HG02852 (cell line): ENCODE measurements at regions not wholly inside any gene's neighbourhood (a gene's known extent, or its start where the extent isn't known, plus 50 kb on each side); places are given as distances from the start of the nearest gene placed in this dataset.
"Not testable (repeated sequence)": the region's sequence is repeated elsewhere in the genome, so short reads cannot be mapped to it uniquely, and the experiment has no call there.

Experiments
- ATAC-seq: cut with Tn5 transposase; IDR thresholded peaks from one replicate; pipeline ENCODE4 v1.9.1; 2021; ENCODE audit warnings: mild to moderate bottlenecking, moderate library complexity; ENCODE audit not compliant: unreplicated experiment

DNA sequence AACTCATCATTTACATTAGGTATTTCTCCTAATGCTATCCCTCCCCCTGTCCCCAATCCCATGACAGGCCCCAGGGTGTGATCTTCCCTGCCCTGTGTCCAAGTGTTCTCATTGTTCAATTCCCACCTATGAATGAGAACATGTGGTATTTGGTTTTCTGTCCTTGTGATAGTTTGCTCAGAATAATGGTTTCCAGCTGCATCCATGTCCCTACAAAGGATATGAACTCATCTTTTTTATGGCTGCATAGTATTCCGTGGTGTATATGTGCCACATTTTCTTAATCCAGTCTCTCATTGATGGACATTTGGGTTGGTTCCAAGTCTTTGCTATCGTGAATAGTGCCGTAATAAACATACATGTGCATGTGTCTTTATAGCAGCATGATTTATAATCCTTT lies 113.0 kb upstream of the CHD6 start:
- not testable (repeated sequence) for ATAC-seq

DNA sequence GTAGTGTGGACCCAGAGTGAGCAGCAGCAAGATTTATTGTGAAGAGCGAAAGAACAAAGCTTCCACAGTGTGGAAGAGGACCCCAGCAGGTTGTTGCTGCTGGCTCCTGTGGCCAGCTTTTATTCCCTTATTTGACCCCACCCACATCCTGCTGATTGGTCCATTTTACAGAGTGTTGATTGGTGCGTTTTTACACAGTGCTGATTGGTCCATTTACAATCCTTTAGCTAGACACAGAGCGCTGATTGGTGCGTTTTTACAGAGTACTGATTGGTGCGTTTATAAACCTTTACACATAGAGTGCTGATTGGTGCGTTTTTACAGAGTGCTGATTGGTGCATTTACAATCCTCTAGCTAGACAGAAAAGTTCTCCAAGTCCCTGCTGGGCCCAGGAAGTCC lies 109.5 kb upstream of the CHD6 start:
- ATAC-seq: not testable (repeated sequence)

DNA sequence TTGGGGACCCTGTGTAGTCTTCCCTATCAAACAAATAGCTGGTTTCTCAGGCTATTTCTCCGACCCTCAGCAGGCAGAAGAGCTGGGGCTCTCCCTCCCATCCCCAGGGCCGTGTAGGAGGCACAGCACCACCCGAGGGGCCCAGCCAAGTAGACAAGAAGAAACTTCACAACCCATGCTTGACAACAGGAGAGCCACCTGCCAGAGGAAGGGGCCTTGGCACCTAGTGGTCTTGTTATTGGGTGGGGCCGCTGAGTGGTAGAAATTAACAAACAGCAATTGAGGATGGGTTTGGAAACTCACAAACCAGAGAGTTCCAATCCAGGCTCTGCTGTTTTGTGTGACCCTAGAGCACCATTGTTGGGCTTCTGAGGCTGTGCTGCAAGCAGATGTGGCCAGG lies 108.5 kb upstream of the CHD6 start:
- no peak for ATAC-seq

DNA sequence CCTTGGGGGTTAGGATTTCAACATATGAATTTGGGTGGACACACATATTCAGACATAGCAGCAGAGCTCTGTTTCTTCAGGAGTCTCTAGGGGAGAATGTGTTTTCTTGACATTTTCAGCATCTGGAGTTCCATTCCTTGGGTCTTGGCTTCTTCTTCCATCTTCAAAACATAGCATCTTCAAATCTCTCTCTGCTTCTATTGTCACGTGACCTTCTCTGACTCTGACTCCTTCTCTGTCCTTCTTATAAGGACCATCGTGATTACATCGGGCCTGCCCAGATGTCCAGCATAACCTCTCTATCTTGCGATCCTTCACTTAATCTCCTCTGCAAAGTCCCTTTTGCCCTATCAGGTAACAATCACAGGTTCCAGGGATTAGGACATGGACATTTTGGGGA lies 101.0 kb upstream of the CHD6 start:
- ATAC-seq: no peak

DNA sequence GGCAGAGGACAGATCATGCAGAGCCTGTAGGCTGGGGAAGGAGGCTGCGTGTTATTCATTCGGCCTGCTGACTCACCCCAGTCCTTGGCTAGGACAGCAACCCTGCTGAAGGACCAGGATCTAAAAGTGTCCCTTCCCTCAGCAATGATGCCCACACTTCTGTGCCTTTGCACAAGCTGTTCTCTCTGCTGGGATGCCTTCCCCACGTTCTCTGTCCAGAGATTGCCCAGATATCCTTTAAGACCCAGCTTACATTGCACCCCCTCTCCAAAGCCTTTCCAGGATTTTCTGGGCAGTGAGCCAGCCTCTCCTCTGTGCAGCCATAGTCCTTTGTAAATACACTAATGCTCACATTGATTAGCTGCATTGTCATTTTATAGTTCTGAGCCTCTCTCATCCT lies 99.3 kb upstream of the CHD6 start:
- ATAC-seq: no peak

DNA sequence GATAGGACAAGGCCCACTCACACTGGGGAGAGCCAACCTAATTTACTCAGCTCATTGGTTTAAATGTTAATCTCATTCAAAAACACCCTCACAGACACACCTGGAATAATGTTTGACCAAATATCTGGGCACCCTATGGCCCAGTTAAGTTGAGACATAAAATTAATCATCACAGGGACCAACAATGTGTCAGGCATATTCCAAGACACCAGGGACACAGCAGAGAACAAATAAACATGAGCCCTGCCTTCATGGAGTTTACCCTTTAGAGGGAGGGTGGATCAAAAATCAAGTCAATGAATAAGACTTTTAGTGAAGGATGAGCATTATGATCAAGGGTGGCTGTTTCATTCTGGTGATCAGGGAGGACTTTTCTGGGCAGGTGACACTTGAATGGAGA lies 98.7 kb upstream of the CHD6 start:
- no peak for ATAC-seq

DNA sequence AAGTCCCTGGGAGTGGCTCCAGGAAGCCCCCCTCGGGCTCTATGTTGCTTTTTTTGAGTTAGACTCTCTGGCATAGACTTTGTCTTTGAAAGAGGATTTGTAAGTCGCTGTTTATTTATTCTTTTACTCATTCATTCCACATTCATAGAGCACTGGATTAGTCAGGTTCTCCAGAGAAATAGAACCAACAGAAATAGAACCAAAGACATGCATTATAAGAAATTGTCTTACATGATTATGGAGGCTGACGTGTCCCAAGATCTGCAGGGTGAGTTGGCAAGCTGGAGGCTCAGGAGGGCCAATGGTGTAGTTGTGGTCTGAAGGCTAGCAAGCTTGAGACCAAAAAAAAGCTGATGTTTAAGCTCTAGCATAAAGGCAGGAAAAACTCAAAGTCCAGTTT lies 98.3 kb upstream of the CHD6 start:
- ATAC-seq: no peak

DNA sequence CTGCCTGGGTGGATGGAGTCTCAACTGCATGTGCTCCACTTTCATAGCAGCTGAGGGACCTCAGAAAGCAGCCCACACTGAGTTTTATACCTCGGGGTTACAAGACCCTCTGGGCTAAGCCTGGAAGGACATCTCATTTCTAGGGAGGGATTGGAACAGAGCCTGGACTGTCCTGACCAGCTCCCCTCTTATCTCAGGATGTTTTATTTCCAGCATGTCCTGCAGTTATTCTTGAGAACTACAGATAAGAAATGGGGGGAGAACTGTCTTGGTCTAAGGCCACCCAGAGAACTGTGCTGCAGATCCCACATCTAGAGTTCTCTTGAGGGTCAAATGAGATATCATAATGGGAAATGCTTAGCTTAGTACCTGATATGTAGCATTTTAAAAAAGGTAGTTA lies 97.3 kb upstream of the CHD6 start:
- no peak for ATAC-seq

DNA sequence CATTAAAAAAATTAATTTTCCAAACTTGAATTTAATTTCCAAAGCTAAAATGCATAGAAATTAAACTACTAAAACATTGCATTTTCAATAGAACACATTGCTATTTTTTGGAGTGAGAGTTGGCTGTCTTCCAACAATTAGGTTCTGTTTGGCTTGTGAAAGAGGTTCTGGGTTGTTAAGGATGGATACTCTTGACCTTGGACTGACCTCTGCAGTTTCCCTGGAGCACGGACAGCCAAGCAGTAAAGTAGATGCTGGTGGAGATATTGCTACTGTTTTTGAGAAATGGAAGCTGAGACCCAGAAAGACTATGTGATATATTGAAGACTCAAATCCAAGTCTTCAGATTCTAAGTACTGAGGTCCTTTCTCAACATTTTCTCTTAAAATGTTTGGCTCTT lies 95.9 kb upstream of the CHD6 start:
- ATAC-seq: no peak

DNA sequence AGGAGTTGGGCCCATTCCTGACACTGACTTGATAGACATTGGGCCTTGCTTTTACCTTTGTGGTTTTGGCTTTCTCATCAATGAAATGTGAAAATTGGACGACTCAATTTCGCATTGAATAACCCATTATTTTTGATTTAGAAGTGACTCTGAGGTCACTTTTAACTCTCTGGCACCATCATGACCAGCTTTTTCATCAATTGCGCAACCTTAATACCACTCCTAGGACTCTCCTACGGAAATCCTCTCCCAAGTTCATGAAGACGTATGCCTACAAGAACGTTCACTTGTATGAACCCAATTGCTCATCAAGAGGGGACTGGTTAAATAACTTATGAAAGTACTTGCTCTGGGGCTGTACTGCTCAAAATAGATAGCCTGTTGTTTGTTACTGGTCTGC lies 86.7 kb upstream of the CHD6 start:
- ATAC-seq: no peak

DNA sequence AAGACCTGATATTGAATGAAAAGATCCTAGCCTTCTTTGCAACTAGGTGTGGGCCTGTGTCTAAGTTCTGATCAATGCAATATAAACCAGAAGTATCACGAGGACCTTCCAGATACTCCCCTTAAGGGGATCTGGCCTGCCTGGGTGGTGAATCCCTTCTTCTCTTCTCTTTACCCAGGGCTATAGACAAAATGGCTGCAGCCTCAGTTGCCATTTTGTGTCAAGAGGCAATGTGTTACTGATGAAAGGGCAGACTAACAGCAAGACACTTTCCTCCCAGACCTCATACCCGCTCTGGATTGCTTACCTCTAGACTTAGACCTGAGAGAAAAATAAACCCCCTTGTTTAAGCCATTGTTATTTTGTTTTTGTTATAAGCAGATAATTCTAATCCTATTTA lies 84.5 kb upstream of the CHD6 start:
- no peak for ATAC-seq

DNA sequence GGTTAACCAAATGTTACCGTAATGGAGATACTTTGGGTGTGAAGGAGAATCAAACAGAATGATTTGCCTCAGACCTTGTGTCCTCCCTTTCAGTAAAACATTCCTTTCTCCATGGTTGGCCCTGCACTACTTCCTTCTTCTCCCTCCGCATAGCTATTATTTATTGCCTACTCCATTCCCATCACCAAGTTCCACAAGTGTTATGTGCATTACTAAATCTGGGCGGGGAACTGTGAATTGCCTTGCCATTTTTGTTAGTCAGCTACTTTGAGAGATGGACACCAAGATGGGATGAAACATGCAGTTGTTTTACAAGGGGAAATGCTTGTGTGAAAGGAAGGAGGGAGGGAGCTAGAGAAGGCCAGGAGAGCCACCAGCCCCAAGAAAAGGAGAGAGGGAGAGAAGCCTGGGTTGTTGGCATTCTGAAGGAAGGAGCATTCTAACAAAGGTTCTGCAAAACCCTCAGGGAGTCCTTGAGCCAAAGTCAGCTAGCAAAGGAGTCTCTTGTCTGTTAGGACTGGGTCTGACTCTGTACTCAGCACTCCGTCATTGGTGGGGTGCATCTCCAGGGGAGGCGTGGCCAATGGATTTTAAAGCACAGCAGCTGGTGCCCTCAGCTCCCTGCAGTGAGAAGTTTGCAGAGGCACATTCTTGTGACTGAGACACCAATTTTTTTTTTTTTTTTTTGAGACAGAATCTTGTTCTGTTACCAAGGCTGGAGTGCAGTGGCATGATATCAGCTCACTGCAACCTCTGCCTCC lies 83.6 kb upstream of the CHD6 start:
- no peak for ATAC-seq

DNA sequence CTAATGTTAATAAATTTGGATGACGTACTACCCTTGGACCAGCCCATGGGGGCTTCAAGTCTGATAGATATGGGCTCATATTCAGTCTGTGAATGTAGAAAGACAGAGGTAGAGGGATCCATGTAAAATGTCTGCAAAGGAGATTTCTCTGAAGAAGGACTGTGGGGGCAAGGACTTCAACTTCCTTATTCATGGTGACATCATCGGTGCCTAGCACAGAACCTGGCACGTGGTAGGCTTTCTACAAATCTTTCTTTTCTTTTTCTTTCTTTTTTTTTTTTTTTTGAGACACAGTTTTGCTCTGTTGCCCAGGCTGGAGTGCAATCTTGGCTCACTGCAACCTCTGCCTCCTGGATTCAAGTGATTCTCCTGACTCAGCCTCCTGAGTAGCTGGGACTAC lies 81.5 kb upstream of the CHD6 start:
- not testable (repeated sequence) for ATAC-seq

DNA sequence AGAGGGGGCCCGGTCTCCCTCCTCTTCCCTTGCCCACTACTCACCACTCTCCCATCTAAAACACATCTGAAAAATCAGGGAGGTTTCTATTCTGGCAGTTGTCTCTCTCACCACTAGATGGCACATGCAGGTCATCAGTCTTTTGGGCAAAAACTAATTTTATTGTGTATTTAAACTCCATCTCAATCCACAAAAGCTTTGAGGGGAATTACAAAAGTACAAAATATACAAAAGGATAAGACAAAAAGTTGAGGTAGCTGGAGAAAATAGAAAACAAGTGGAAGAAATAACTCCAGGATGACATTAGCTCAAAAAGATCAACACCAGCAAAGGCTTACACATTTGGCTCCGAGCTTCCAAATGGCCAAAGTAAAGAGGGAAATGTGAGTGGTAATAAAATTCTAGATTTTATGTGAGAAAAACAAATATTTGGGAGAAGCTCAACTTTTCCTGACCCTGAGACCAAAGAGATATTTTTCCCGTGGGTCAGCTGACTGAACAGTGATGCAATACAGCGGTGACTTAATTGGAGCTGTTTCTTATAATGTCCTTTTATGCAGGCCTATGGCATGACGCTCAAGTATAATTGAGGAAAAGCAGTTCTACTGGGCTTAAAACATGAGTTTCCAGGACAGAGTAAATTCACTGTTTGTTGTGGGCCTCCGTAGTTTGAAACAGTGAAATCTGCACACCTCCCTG lies 79.8 kb upstream of the CHD6 start:
- ATAC-seq: no peak

DNA sequence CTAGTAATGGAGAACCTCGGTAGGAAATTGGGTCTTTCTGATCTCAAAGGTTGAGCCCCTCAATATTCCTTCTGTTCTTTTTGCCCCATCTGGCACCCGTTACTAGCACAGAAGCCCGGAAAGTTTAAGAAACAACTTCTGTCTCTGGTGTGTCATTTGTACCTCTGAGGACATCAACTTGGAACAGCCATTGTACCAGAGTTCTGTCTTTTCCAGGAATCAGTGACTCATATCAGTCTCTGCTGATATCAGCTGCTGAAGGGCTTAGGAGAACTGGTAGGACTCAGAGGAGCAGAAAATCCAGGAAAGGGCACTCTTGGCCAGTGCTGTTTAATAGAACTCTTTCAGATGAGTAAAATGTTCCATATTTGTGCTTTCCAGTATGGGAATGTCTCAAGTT lies 78.3 kb upstream of the CHD6 start:
- ATAC-seq: no peak

DNA sequence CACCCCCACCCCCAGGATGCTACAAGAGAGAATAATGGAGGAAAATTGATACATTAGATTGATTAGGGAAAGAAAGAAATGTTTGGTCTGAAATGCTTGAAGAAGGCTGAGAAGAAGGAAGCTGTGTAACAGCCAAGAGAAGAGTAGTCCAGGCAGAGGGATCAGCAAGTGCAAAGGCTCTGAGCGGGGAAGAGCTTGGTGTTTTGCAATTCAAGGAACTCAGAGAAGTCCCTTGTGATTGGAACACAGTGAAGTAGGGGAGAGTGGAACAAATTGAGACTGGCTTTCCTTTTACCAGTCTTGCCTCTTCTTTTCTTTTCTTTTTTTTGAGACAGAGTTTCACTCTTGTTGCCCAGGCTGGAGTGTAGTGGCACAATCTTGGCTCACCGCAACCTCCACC lies 76.6 kb upstream of the CHD6 start:
- ATAC-seq: no peak

DNA sequence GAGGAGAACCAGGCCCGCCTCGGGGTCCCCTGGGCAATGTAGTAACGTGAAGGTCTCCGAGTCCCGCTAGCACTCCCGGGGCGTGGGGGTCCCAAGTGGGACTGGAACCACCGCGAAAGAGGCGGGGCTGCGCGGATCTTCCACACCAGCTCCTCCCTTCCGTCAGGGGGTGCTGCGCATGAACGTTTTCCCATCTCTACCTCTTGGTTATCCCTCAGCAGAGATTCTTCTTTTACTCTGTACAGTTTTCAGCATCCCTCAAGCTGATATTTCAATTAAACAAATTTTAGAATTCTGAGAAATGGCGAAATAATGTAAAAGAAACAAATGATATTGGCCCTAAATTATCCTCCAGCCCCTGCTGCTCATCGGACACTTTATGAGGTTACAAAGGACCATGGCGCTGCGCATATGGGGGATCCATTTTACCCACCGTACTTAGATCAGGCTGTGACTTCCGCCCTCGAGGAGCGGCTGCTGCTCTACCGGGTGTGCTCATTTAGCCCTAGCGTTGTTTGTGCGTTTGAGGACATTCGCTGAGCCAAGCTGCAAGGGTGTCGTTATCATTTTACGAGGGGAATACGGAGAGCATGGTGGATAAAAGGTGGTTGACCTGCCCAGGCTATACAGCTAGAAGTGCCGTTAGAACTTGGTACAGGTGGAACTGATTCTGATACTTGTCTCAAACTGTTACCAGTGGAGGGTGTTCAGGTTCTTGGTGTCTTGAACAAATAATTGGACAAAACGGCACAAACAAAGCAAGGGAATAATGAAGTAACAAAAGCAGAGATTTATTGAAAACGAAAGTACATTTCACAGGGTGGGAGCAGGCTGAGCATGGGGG lies 75.2 kb upstream of the CHD6 start:
- ATAC-seq: peak; percentile 88

DNA sequence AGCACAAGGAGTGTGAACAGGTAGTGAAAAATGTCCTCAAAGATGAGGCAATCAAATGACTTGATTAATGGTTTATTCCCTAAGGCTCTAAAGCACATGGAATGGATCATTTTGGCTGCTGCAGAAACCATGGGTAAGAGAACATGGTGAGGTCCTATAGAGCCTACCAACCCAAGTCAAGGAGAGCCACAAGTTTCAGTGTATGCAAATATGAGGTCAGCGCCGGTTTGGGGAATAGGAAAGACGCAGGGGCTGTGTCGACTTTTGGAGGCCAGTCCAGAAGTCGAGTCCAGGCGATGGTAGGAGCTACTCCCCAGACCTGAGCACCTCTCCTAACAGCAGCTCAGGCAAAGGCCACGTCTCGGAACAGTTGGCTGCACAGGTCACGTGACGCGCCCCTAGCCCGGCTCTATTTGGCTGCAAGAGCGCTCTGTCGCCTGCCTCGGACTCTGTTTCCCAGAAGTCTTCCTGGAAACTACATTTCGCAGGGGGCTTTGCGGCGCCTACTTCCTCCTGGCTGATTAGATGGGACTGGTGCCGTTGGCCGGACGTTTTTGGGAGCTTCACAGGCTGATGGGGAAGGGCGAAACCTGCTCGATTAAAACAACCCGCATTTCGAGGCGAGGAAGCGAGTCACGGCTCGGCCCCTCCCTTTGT lies 74.4 kb upstream of the CHD6 start:
- ATAC-seq: peak; percentile 41

DNA sequence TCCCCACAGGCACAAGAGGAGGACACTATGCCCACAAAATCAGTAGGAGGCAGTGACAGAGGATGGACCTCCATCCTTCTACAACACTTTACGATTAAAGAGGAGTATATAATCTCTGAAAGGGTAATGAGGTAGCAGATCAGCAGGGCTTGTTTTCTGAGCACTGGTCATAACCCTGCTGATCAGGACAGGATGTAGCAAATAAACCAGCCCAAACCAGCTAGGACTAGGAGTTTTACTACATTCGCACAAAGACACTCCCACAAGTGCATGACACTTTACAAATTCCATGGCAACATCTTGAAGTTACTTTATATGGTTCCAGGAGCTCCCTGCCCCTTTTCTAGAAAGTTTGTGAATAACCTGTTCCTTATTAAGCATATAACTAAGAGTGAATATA lies 73.3 kb upstream of the CHD6 start:
- no peak for ATAC-seq

DNA sequence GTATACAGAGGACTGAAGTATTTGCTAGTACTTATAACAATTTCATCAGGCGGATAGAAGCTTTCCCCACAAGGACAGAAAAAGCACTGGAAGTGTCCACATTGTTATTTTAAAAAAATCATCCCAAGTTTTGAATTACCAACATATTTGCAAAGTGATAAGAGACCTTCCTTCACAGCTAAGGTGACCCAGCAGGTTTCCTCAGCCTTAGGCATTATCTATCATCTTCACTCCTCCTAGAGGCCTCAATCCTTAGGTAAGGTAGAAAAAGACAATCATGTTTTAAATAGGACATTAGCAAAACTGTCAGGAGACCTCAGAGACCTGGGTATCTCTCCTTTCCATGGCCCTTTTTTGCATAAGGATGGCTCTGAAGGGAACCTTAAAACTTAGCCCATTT lies 72.5 kb upstream of the CHD6 start:
- no peak for ATAC-seq

DNA sequence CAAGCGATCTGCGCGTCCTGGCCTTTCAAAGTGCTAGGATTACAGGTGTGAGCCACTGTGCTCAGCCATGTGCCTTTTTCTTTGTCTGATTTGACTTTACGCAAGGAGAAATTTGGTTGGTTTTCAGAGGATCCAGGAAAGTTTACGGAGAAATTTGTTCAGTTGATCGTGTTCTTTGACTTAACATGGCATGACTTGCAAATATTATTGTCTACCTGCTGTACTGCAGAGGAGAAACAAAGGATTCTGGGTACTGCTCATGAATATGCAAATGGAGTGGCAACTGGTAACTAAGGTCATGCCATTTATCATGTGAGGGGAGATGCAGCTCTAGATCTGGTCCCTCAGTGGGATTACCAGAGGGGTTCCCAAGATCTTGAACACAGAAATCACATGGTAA lies 68.8 kb upstream of the CHD6 start:
- ATAC-seq: no peak
